ENCODE measurements at regions not wholly inside any gene's neighbourhood (a gene's known extent, or its start where the extent isn't known, plus 50 kb on each side); places are given as distances from the start of the nearest gene placed in this dataset.
"Not testable (repeated sequence)": the region's sequence is repeated elsewhere in the genome, so short reads cannot be mapped to it uniquely, and the experiment has no call there.

DNA sequence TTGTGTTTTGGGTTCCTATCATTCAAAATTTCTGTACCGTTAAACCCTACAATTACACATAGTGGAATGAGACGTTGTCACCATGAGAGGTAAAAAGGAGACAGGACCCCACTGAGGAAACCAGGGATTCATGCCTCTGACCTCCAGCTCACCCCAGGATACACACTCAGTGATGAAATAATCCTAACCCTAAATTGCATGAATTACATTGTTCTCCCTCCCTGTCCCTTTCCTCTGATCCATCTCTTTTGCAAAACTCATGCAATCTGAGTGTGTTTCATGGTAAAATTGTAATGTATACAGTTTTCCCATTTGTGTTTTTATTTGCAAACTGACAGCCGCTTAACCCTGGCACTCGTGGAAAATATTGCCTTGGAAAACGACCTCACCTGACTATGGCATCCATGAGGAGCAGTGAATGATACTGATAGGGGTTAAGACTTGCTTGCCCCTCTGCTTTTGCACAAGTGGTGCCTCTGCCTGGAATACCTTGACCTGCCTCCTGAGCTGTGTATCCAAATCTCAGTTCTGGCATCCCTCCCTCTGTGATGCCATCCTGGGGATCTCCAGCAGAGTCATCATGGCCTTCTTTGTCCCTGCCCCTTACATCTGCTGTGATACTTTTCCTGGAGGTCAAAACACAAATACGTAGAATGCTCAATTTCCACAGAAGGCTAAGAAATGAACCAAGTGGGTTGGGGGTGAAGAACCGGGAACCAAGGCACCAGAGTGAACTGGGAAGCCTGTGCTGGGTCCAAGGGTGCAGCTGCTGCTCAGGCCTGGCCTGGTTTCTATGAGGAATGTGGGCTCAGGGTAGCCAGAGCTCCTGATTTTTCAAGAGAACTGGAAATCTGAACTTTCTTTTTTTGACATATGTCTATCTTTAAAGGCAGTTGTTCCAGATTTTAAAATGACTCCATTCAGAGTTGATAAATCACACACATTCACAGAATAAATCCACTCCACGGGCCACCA, 211.6 kb upstream of the ZNF217 start:
- no peaks in the 10 kb centered on the region for H3K9me3 Mint-ChIP-seq (ENCODE audit: low read depth, unreplicated experiment)
- no peak for DNase-seq
- intact Hi-C loops (cut with micrococcal nuclease; ENCODE audit: unreplicated experiment), result no loop called here
- CTCF ChIA-PET, result interaction anchor here (0.6 to 0.7 kb wide), 2 partner anchors 110 to 184 kb away, joined by 3 to 6 read pairs; no protein-coding TSS in a partner anchor
- H3K4me1 Mint-ChIP-seq (ENCODE audit: low read depth, unreplicated experiment), result peaks cover 50% of the 10 kb centered on the region
- no peaks in the 10 kb centered on the region for H3K36me3 Mint-ChIP-seq (ENCODE audit: insufficient read depth, unreplicated experiment)
- TF ChIP-seq, protein P1, sequence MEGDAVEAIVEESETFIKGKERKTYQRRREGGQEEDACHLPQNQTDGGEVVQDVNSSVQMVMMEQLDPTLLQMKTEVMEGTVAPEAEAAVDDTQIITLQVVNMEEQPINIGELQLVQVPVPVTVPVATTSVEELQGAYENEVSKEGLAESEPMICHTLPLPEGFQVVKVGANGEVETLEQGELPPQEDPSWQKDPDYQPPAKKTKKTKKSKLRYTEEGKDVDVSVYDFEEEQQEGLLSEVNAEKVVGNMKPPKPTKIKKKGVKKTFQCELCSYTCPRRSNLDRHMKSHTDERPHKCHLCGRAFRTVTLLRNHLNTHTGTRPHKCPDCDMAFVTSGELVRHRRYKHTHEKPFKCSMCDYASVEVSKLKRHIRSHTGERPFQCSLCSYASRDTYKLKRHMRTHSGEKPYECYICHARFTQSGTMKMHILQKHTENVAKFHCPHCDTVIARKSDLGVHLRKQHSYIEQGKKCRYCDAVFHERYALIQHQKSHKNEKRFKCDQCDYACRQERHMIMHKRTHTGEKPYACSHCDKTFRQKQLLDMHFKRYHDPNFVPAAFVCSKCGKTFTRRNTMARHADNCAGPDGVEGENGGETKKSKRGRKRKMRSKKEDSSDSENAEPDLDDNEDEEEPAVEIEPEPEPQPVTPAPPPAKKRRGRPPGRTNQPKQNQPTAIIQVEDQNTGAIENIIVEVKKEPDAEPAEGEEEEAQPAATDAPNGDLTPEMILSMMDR (IDR thresholded peaks at IDR 0.05; ENCODE audit: unreplicated experiment), result no peak
- H3K4me3 Mint-ChIP-seq (ENCODE audit: low read depth, unreplicated experiment), result no peak overlapping the region
- BruUV-seq (replicated peaks), result no TSS peak
- peak overlapping the region; percentile 65 for H3K27ac Mint-ChIP-seq (ENCODE audit: unreplicated experiment)
- no peaks in the 10 kb centered on the region for H3K27me3 Mint-ChIP-seq (ENCODE audit: unreplicated experiment)

- CTCF ChIA-PET; H3K27me3 Mint-ChIP-seq (ENCODE audit: unreplicated experiment); BruUV-seq (replicated peaks); H3K27ac Mint-ChIP-seq (ENCODE audit: unreplicated experiment); intact Hi-C loops (cut with micrococcal nuclease; ENCODE audit: unreplicated experiment); H3K4me3 Mint-ChIP-seq (ENCODE audit: low read depth, unreplicated experiment); H3K36me3 Mint-ChIP-seq (ENCODE audit: insufficient read depth, unreplicated experiment); H3K9me3 Mint-ChIP-seq (ENCODE audit: low read depth, unreplicated experiment); DNase-seq: not testable (repeated sequence)
- peaks cover 50% of the 10 kb centered on the region for H3K4me1 Mint-ChIP-seq (ENCODE audit: low read depth, unreplicated experiment)
Observed at GRCh38 chr20:53804308-53804707, 210.7 kb upstream of the ZNF217 start.

DNA sequence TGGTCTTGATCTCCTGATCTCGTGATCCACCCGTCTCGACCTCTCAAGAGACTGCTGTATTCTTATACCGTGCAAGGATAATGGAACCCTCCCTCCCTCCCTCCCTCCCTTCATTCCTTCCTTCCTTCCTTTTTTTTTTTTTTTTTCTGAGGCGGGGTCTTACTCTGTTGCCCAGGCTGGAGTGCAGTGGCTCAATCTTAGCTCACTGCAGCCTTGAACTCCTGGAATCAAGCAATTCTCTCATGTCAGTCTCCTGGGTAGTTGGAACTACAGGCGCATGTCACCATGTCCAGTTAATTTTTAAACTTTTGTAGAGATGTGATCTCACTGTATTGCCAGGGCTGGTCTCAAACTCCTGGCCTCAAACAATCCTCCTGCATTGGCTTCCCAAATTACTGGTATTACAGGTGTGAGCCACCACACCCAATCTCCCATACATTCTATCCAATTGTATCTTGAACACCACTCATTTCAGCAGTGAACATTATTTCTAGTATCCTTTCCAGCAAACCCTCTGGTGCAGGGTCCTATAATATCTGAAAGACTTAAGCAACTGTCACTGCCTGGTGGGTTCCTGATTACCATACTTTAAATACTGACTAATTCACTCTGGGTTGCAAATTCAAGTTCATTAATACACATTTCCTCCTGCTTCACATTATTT, 210.0 kb upstream of the ZNF217 start:
- H3K4me1 Mint-ChIP-seq (ENCODE audit: low read depth, unreplicated experiment), result peaks cover 50% of the 10 kb centered on the region
- TF ChIP-seq, protein P1 (IDR thresholded peaks at IDR 0.05; ENCODE audit: unreplicated experiment), result no peak
- H3K9me3 Mint-ChIP-seq (ENCODE audit: low read depth, unreplicated experiment), result no peaks in the 10 kb centered on the region
- intact Hi-C loops (cut with micrococcal nuclease; ENCODE audit: unreplicated experiment), result no loop called here
- CTCF ChIA-PET, result no interaction called here
- H3K27me3 Mint-ChIP-seq (ENCODE audit: unreplicated experiment), result no peaks in the 10 kb centered on the region
- BruUV-seq (replicated peaks), result no TSS peak
- no peaks in the 10 kb centered on the region for H3K36me3 Mint-ChIP-seq (ENCODE audit: insufficient read depth, unreplicated experiment)
- DNase-seq, result no peak
- no peak overlapping the region for H3K27ac Mint-ChIP-seq (ENCODE audit: unreplicated experiment)
- no peak overlapping the region for H3K4me3 Mint-ChIP-seq (ENCODE audit: low read depth, unreplicated experiment)

DNA sequence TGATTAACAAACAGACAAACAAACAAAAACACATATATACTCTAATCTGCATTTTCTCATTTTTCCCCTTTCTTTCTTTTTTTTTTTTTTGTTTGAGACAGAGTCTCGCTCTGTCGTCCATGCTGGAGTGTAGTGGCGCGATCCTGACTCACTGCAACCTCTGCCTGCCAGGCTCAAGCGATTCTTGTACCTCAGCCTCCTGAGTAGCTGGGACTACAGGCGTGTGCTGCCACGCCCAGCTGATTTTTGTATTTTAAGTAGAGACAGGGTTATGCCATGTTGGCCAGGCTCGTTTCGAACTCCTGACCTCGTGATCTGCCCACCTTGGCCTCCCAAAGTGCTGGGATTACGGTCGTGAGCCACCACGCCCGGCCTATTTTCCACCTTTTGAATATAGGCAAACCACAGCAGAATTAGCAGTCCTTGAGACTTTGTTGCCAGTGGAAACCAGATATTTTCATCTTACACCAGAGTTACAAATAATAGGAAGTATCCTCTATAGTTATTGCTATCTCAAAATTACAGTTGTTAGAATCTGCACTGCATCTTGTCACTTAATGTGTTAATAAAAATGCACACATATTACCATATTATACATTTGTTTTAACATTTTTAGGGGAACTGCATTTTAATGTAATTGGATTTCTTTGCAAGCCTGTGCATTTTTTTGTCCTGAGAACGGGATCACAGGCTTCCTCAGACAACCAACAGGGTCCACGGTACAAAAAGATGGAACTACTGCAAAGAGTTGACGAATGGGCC, 208.2 kb upstream of the ZNF217 start:
- Mint-ChIP-seq H3K4me1 (ENCODE audit: low read depth, unreplicated experiment) (peaks cover 42% of the 10 kb centered on the region), H3K27ac (ENCODE audit: unreplicated experiment) (no peak overlapping the region), H3K4me3 (ENCODE audit: low read depth, unreplicated experiment) (no peak overlapping the region), H3K27me3 (ENCODE audit: unreplicated experiment) (no peaks in the 10 kb centered on the region), H3K9me3 (ENCODE audit: low read depth, unreplicated experiment) (peaks cover 2% of the 10 kb centered on the region), H3K36me3 (ENCODE audit: insufficient read depth, unreplicated experiment) (no peaks in the 10 kb centered on the region)
- CTCF ChIA-PET, result interaction anchor here (0.7 kb wide), 1 partner anchor 536 kb away, joined by 3 read pairs; no protein-coding TSS in a partner anchor
- intact Hi-C loops (cut with micrococcal nuclease; ENCODE audit: unreplicated experiment), result no loop called here
- DNase-seq, result no peak
- BruUV-seq (replicated peaks), result no TSS peak
- TF ChIP-seq, protein P1 (IDR thresholded peaks at IDR 0.05; ENCODE audit: unreplicated experiment), result no peak

Measured in Calu3 (cell line).